ENCODE measurements at regions not wholly inside any gene's neighbourhood (a gene's known extent, or its start where the extent isn't known, plus 50 kb on each side); places are given as distances from the start of the nearest gene placed in this dataset.

GRCh38 chr11:33557201-33557600, 143.4 kb downstream of the C11orf91 start:
- DNase-seq: no peak
- ATAC-seq: no peak

- ATAC-seq (no peak), DNase-seq (no peak)
These were observed 146.4 kb downstream of the C11orf91 start for GRCh38 chr11:33554219-33554618.

DNA sequence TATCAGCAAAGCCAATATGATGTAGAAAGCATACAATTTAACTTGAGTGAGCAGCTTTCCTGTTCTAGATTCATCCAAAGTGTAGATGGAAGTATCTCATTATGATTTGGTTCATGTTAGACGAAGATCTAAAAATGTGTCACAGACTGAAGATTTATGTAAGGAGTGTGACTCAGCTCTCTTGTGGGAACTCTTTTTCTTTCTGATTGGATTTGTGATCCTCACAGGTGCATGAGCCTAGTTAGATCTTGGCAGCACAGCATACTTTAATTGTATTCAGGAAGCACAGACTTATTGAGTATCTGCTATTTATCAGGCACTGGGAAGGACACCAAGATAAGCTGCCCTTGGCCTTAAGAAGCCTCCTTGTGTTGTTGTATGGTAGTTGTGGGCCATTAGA, 147.1 kb downstream of the C11orf91 start:
- DNase-seq (no peak), ATAC-seq (no peak)

- ATAC-seq (no peak), DNase-seq (no peak)
These were observed 147.9 kb downstream of the C11orf91 start for GRCh38 chr11:33552756-33553155.

DNA sequence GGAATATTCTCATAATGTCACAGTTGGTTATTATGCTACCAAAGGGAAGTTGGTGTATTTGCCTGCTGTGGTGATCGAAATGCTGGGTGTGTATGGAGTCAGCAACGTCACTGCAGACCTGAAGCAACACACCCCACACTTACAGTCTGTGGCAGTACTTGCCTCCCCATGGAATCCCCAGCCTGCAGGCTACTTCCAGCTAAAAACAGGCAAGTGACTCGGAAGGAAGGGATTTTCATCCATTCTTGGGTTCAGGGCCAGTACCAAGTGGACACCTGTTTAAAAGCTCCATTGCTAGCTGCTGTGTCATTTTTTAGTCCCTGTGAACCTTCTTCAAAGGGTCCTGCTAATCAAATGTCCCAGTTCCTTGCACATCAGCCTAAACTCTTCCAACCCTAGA, 149.6 kb downstream of the C11orf91 start:
- no peak for DNase-seq
- no peak for ATAC-seq

GRCh38 chr11:33549483-33549882, 151.1 kb downstream of the C11orf91 start:
- DNase-seq (no peak), ATAC-seq (no peak)

GRCh38 chr11:33545931-33546330, 154.7 kb downstream of the C11orf91 start:
- no peak for DNase-seq
- no peak for ATAC-seq

DNA sequence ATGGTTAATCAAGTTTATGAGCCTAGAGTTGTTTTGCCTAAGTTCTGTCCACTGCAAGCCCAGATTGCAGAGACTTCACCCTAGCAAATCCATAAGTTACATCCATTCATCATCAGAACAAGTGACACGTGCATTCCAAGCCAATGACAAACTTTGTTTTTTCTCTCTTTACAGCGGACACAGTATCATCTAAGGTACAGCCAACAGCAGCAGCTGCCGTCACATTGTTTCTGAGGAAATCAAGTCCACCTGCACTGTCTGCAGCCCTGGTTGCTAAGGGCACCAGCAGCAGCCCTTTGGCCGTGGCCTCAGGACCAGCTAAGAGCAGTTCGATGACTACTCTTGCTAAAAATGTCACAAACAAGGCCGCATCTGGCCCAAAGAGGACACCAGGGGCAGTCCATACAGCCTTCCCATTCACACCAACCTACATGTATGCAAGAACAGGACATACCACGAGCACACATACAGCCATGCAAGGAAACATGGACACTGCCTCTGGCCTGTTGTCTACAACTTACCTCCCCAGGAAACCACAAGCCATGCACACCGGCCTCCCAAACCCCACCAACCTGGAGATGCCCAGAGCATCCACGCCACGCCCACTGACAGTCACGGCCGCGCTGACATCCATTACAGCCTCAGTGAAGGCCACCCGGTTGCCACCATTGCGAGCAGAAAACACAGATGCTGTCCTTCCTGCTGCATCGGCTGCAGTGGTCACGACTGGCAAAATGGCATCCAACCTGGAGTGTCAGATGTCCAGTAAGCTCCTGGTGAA, 155.8 kb downstream of the C11orf91 start:
- ATAC-seq: no peak
- no peak for DNase-seq

- ATAC-seq (no peak), DNase-seq (no peak)
These were observed 156.8 kb downstream of the C11orf91 start for GRCh38 chr11:33543823-33544222.

- ATAC-seq (no peak), DNase-seq (peak; percentile 35)
These were observed 157.7 kb downstream of the C11orf91 start for GRCh38 chr11:33542921-33543320.

GRCh38 chr11:33540946-33541915, 159.4 kb downstream of the C11orf91 start:
- DNase-seq (no peak), ATAC-seq (no peak)

- ATAC-seq: no peak
- no peak for DNase-seq
These were observed 160.2 kb downstream of the C11orf91 start for GRCh38 chr11:33540427-33540826.

DNA sequence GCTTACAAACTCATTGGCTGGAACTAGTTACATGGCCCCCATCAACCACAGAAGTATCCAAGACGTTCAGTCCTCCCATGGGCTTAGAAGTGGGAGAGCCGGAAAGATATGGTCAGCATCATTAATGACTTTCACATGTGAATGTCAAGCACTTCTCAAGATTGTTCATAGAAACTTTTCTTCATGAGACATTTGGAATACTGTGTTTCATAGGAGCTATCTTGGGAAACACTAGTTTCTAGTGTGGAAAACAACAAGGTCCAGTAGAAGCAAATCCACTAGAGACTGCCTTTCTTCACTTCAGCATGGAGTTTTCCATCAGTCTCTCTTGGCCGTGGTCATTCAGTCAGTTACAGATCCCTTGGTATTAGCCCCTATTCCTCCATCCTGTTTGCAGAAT, 160.9 kb downstream of the C11orf91 start:
- no peak for ATAC-seq
- no peak for DNase-seq

GRCh38 chr11:33538726-33539125, 161.9 kb downstream of the C11orf91 start:
- no peak for DNase-seq
- ATAC-seq: no peak

- ATAC-seq: no peak
- DNase-seq: no peak
These were observed 164.4 kb downstream of the C11orf91 start for GRCh38 chr11:33536178-33536577.

DNA sequence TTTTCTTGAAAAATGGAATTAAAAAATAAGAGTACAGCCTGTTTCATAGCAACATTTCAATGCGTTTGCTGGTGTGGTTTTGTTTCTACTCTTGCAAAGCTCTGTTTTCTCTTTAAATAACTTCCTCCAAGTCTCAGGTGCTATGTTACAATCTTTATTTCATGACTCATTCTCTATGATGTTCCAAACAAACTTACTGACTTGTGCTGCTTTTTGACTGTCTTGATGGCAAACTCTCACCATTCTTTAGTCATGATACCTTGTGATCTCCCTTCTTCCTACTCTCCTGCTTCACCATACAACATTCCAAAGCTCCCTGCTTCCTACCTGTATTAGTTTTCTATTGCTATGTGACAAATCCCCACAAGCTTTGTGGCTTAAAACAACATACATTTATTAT, 166.1 kb downstream of the C11orf91 start:
- ATAC-seq: no peak
- no peak for DNase-seq

GRCh38 chr11:33533386-33534052, 167.1 kb downstream of the C11orf91 start:
- DNase-seq (no peak), ATAC-seq (no peak)

DNA sequence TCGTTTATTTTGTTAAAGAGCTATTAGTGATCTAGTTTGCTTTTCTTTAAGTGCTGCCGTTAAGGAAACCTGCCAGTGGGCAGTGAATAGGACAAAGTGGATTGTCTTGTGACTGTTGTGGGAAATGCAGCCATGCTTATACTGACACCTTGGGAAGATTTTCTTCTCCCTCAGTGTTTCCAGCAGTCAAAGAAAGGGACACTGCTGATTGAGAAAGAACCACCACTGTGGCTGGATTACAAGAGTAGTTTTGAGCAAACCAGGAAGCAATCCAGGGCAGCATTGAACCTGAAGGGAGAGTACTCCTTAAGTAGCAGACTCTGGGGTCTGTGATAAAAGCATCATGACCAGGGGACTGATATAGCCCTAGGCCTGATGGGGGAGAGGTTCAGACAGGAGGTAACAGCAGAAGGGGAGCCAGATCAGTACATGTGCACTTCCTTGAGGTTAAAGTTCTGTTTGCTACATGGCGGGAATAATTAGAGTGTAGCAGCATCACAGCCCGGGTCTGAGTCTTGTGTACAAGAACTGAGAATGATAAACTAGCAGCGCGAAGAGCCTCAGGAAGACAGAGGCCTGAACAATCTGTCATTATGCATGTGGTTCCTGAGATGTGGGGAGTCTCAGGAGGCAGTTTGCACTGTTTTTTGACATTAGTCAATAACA, 167.8 kb downstream of the C11orf91 start:
- ATAC-seq (no peak), DNase-seq (no peak)

GRCh38 chr11:33532257-33532656, 168.4 kb downstream of the C11orf91 start:
- DNase-seq (no peak), ATAC-seq (no peak)

- ATAC-seq: no peak
- no peak for DNase-seq
These were observed 168.9 kb downstream of the C11orf91 start for GRCh38 chr11:33531743-33532181.

DNA sequence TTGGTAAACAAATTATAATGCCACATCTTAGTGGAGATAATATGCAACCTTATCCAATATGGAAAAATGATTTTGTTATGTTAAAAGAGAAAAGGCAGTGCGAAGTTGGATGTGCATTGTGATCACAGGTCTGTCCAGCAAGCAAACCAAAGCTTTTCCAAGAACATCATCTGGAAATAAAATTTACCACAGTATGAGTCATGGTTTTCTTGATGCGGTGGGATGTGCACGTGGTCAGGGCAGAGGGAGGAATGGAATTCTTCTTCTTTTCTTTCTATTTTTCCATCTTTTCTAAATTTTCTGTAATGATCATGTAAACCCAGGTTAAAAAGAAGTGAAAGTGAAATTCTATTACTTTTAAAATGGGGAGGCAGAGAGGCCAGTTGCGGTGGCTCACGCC, 169.8 kb downstream of the C11orf91 start:
- DNase-seq (no peak), ATAC-seq (no peak)

- no peak for DNase-seq
- ATAC-seq: no peak
These were observed 171.2 kb downstream of the C11orf91 start for GRCh38 chr11:33529461-33529860.
